Left colon (tissue), 2 donors: ENCODE measurements at regions not wholly inside any gene's neighbourhood (a gene's known extent, or its start where the extent isn't known, plus 50 kb on each side); places are given as distances from the start of the nearest gene placed in this dataset.
A peak's percentile ranks its signal among the peaks of the same experiment; 100 is the strongest.

ENCODE experiments used
- ATAC-seq: fragments of 200-7000 bp; cut with Tn5 transposase; one replicate; pipeline ENCODE4 v1.9.1; 2020; ENCODE audit warnings: mild to moderate bottlenecking, moderate library complexity
- DNase-seq, 2 donors: peaks; one replicate each; pipeline ENCODE4 v3.0.0-alpha.2; 2020
- intact Hi-C, 2 donors: fragments of 100-400 bp; cut with DNase I in 1 of 2; cut with micrococcal nuclease in 1 of 2; formaldehyde crosslinking; loops; one replicate each; pipeline versions ENCODE4 v1.11.2 to v1.14.0; 2022; cut with DNase I, micrococcal nuclease
- donor health status: DM: no; HTN: no; CAD: no.
- donor health status: DM: yes; HTN: yes; CAD: no.

GRCh38 chr18:44195394-44196140 lies 485.1 kb upstream of the SETBP1 start:
- intact Hi-C loops: no loop called here
- DNase-seq (no peak), ATAC-seq (no peak)

- DNase-seq (no peak), ATAC-seq (peak; percentile 78)
- intact Hi-C loops: no loop called here
Observed at GRCh38 chr18:44197832-44198611, 482.7 kb upstream of the SETBP1 start.

- ATAC-seq: peak; percentile 90
- intact Hi-C loops: no loop called here
- DNase-seq: peak in 1 of 2 donors; percentile 7
Observed at GRCh38 chr18:44198612-44199284, 481.9 kb upstream of the SETBP1 start.

GRCh38 chr18:44213293-44213692 lies 467.4 kb upstream of the SETBP1 start:
- peak; percentile 80 for ATAC-seq
- intact Hi-C loops: no loop called here
- DNase-seq: no peak

GRCh38 chr18:44214396-44214795 lies 466.3 kb upstream of the SETBP1 start:
- intact Hi-C loops: no loop called here
- ATAC-seq: peak; percentile 44
- DNase-seq: no peak

- DNase-seq: no peak
- intact Hi-C loops: no loop called here
- no peak for ATAC-seq
Observed at GRCh38 chr18:44216169-44216568, 464.5 kb upstream of the SETBP1 start.

GRCh38 chr18:44227501-44227900 lies 453.2 kb upstream of the SETBP1 start:
- ATAC-seq (no peak), DNase-seq (no peak)
- intact Hi-C loops: no loop called here

GRCh38 chr18:44229693-44230108 lies 451.0 kb upstream of the SETBP1 start:
- ATAC-seq (no peak), DNase-seq (peak; percentile 24 to 54)
- intact Hi-C loops: no loop called here

GRCh38 chr18:44231936-44232335 lies 448.8 kb upstream of the SETBP1 start:
- intact Hi-C loops: no loop called here
- ATAC-seq: peak; percentile 12
- DNase-seq: no peak

- intact Hi-C loops: no loop called here
- DNase-seq: peak; percentile 12 to 25
- ATAC-seq: peak; percentile 99
Observed at GRCh38 chr18:44232500-44232899, 448.2 kb upstream of the SETBP1 start.

- ATAC-seq: no peak
- DNase-seq: no peak
- intact Hi-C loops: no loop called here
Observed at GRCh38 chr18:44238454-44238853, 442.2 kb upstream of the SETBP1 start.

GRCh38 chr18:44238911-44239310 lies 441.8 kb upstream of the SETBP1 start:
- DNase-seq (no peak), ATAC-seq (no peak)
- intact Hi-C loops: no loop called here

GRCh38 chr18:44241020-44241419 lies 439.7 kb upstream of the SETBP1 start:
- no peak for DNase-seq
- intact Hi-C loops: no loop called here
- ATAC-seq: no peak

- intact Hi-C loops: no loop called here
- DNase-seq (no peak), ATAC-seq (no peak)
Observed at GRCh38 chr18:44245019-44245418, 435.7 kb upstream of the SETBP1 start.

GRCh38 chr18:44246001-44246400 lies 434.7 kb upstream of the SETBP1 start:
- intact Hi-C loops: no loop called here
- DNase-seq (no peak), ATAC-seq (no peak)

- ATAC-seq (no peak), DNase-seq (no peak)
- intact Hi-C loops: no loop called here
Observed at GRCh38 chr18:44258086-44258485, 422.6 kb upstream of the SETBP1 start.

- DNase-seq (no peak), ATAC-seq (no peak)
- intact Hi-C loops: no loop called here
Observed at GRCh38 chr18:44258576-44258975, 422.1 kb upstream of the SETBP1 start.

GRCh38 chr18:44259610-44260009 lies 421.1 kb upstream of the SETBP1 start:
- intact Hi-C loops: no loop called here
- DNase-seq (no peak), ATAC-seq (no peak)

GRCh38 chr18:44265437-44265836 lies 415.3 kb upstream of the SETBP1 start:
- intact Hi-C loops: no loop called here
- ATAC-seq: no peak
- DNase-seq: no peak

GRCh38 chr18:44273298-44273697 lies 407.4 kb upstream of the SETBP1 start:
- DNase-seq (no peak), ATAC-seq (no peak)
- intact Hi-C loops: no loop called here
